SH-SY5Y (cell line): ENCODE measurements at regions not wholly inside any gene's neighbourhood (a gene's known extent, or its start where the extent isn't known, plus 50 kb on each side); places are given as distances from the start of the nearest gene placed in this dataset.

ENCODE experiments used
- GATA2 ChIP-seq: IDR thresholded peaks from 2 replicates; pipeline ENCODE4 v1.6.1; 2011; ENCODE audit warnings: mild to moderate bottlenecking, low read depth, low read length
- GATA3 ChIP-seq: IDR thresholded peaks from 2 replicates; pipeline ENCODE4 v1.6.1; 2011; ENCODE audit warnings: low read depth, mild to moderate bottlenecking, low read length, moderate library complexity

DNA sequence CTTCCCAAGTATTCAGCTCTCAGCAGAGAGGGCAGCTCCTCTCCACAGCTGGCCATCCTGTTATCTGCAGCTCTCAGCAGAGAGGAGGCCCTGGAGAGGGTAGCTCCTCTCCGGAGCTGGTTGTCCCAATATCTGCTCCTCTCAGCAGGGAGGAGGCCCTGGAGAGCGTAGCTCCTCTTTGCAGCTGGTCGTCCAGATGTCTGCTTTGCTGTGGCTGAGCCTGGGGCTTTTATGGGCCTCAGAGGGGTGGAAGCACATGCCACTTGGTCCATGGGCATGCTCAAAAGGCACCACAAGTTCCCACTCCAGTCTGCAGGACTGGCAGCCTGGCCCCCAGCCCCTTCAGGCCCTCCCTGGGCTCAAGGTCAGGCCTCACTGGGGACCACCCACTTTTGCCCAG lies 314.3 kb downstream of the KCNJ2 start:
- TF ChIP-seq GATA2 (no peak), GATA3 (no peak)
